BE2C (cell line): ENCODE measurements at regions not wholly inside any gene's neighbourhood (a gene's known extent, or its start where the extent isn't known, plus 50 kb on each side); places are given as distances from the start of the nearest gene placed in this dataset.
"Not testable (repeated sequence)": the region's sequence is repeated elsewhere in the genome, so short reads cannot be mapped to it uniquely, and the experiment has no call there.

Experiments used
- DNase-seq: peaks from one replicate; pipeline ENCODE4 v3.0.0-alpha.2; 2020
- H3K27me3 ChIP-seq: fragments of 250-450 bp; sonication (Bioruptor Pico); 2 replicates; pipeline ENCODE4 v1.5.1; 2020; ENCODE audit warnings: mild to moderate bottlenecking
- H3K36me3 ChIP-seq: fragments of 250-450 bp; sonication (Bioruptor Pico); 2 replicates; pipeline ENCODE4 v1.5.1; 2020; ENCODE audit warnings: mild to moderate bottlenecking
- H3K4me1 ChIP-seq: fragments of 250-450 bp; sonication (Bioruptor Pico); 2 replicates; pipeline ENCODE4 v1.5.1; 2020
- H3K4me3 ChIP-seq: 2 replicates; pipeline ENCODE4 v1.5.1; 2011; ENCODE audit warnings: low read depth, low read length
- H3K9me3 ChIP-seq: fragments of 250-450 bp; sonication (Bioruptor Pico); 2 replicates; pipeline ENCODE4 v1.5.1; 2020
- TF ChIP-seq, protein P1 (sequence below): IDR thresholded peaks from 2 replicates; pipeline ENCODE4 v1.5.1; 2012; ENCODE audit warnings: mild to moderate bottlenecking, low read depth, low read length

GRCh38 chr6:939526-940252, 246.8 kb upstream of the EXOC2 start:
- DNase-seq: no peak
- H3K9me3 ChIP-seq: no peaks in the 10 kb centered on the region
- TF ChIP-seq, protein P1, sequence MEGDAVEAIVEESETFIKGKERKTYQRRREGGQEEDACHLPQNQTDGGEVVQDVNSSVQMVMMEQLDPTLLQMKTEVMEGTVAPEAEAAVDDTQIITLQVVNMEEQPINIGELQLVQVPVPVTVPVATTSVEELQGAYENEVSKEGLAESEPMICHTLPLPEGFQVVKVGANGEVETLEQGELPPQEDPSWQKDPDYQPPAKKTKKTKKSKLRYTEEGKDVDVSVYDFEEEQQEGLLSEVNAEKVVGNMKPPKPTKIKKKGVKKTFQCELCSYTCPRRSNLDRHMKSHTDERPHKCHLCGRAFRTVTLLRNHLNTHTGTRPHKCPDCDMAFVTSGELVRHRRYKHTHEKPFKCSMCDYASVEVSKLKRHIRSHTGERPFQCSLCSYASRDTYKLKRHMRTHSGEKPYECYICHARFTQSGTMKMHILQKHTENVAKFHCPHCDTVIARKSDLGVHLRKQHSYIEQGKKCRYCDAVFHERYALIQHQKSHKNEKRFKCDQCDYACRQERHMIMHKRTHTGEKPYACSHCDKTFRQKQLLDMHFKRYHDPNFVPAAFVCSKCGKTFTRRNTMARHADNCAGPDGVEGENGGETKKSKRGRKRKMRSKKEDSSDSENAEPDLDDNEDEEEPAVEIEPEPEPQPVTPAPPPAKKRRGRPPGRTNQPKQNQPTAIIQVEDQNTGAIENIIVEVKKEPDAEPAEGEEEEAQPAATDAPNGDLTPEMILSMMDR: no peak
- H3K4me1 ChIP-seq: no peaks in the 10 kb centered on the region
- no peaks in the 10 kb centered on the region for H3K27me3 ChIP-seq
- no peak overlapping the region for H3K4me3 ChIP-seq
- no peaks in the 10 kb centered on the region for H3K36me3 ChIP-seq

GRCh38 chr6:938916-939315, 246.0 kb upstream of the EXOC2 start:
- Histone ChIP-seq H3K9me3 (no peaks in the 10 kb centered on the region), H3K27me3 (no peaks in the 10 kb centered on the region), H3K4me1 (no peaks in the 10 kb centered on the region), H3K36me3 (no peaks in the 10 kb centered on the region), H3K4me3 (no peak overlapping the region)
- no peak for DNase-seq
- TF ChIP-seq, protein P1: no peak

GRCh38 chr6:938271-938905, 245.4 kb upstream of the EXOC2 start:
- Histone ChIP-seq H3K27me3 (no peaks in the 10 kb centered on the region), H3K9me3 (no peaks in the 10 kb centered on the region), H3K4me3 (no peak overlapping the region), H3K4me1 (no peaks in the 10 kb centered on the region), H3K36me3 (no peaks in the 10 kb centered on the region)
- no peak for DNase-seq
- TF ChIP-seq, protein P1: no peak

DNA sequence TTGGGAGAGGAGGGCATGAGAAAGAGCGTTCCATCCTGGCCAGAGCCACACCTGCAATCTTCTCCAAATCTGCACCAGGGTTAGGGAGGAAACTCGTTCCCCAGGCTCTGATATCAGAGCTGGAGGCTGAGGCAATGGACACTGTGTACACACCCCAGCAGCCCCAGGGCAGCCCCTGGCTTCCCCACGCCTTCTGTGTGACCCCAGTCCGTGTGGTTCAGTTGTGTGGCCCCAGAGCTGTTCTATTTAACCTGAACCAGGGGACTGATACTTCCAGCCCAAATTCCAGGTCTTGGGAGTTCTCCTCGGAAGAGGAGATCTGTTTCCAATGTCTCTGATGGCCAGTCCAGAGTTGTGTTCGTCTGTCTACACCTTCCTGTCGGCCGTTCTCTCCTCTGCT, 242.6 kb upstream of the EXOC2 start:
- Histone ChIP-seq H3K4me1 (no peaks in the 10 kb centered on the region), H3K27me3 (no peaks in the 10 kb centered on the region), H3K9me3 (no peaks in the 10 kb centered on the region), H3K4me3 (no peak overlapping the region), H3K36me3 (no peaks in the 10 kb centered on the region)
- no peak for DNase-seq
- TF ChIP-seq, protein P1: no peak

DNA sequence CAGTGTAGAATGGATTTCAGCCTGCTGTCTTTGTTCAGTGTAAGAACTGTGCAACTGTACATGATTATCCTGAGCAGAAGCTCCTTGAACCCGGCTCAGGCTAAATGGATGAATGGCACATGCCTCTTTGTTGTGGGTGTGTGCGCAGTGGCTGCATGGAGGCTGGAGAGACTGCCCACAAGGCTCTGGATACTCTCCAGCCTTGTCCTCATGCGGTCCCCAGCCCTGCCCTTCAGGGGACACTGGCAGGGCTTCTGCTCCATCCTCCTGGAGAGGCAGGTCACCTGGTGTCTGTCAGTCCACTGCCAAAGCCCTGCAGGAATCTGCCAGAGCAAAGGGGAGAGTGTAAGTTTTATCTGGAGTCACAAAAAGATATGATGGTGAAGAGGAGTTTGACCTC, 241.7 kb upstream of the EXOC2 start:
- Histone ChIP-seq H3K4me1 (no peaks in the 10 kb centered on the region), H3K36me3 (no peaks in the 10 kb centered on the region), H3K9me3 (no peaks in the 10 kb centered on the region), H3K4me3 (no peak overlapping the region), H3K27me3 (no peaks in the 10 kb centered on the region)
- TF ChIP-seq, protein P1: no peak
- DNase-seq: no peak

DNA sequence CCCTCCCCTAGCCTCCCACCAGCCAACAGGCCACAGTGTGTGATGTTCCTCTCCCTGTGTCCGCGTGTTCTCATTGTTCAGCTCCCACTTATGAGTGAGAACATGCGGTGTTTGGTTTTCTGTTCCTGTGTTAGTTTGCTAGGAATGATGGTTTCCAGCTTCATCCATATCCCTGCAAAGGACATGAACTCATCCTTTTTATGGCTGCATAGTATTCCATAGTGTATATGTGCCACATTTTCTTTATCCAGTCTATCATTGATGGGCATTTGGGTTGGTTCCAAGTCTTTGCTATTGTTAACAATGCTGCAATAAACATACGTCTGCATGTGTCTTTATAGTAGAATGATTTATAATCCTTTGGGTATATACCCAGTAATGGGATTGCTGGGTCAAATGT, 239.0 kb upstream of the EXOC2 start:
- H3K9me3 ChIP-seq, H3K4me1 ChIP-seq, H3K4me3 ChIP-seq, H3K27me3 ChIP-seq, H3K36me3 ChIP-seq, DNase-seq: not testable (repeated sequence)
